ENCODE measurements at regions not wholly inside any gene's neighbourhood (a gene's known extent, or its start where the extent isn't known, plus 50 kb on each side); places are given as distances from the start of the nearest gene placed in this dataset.

- TF ChIP-seq CTCF (IDR thresholded peaks at IDR 0.05) (no peak), ESRRA (CRISPR knock-in tag; IDR thresholded peaks at IDR 0.05; ENCODE audit: borderline replicate concordance) (no peak), E2F1 (CRISPR knock-in tag; IDR thresholded peaks at IDR 0.05) (no peak), ETV6 (CRISPR knock-in tag; IDR thresholded peaks at IDR 0.05) (no peak), SP1 (CRISPR knock-in tag; conservative IDR thresholded peaks at IDR 0.05) (no peak)
These were observed 110.9 kb upstream of the DIAPH3 start for GRCh38 chr13:60274655-60275054.
